ENCODE measurements at regions not wholly inside any gene's neighbourhood (a gene's known extent, or its start where the extent isn't known, plus 50 kb on each side); places are given as distances from the start of the nearest gene placed in this dataset.

DNA sequence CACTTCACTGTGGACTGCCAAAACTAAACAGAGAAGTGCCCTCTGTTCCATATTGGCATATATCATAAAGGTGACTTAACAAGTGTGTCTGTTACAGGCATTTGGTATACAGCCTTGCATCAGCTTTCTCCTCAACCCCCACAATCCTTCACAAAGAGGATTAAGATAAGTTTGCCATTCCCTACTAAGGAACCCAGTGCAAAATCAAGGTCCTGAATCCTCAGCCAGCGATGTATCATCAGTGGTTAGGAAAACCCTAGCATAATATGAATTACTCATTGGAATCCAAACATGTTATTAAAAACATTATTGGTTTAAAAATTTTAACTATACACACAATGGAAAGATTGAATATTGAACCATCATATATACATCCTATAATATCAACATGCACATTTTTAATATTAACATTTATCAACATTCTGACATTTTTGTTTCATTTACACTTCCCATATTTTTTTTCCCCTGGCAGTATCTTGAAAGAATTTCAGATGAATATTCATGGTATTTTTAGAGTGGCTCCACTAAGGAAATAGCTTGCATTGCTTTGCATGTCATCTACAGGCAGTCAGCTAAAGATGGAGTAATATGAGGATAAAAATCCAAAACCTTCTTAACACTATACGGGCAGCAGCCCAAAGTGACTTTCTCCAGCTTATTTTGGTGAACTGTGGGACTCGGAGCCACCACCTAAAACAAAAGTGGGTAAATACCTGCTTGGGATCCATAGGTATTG is 215.6 kb upstream of the CHRM2 start:
- H3K27ac ChIP-seq = no peak overlapping the region
- TF ChIP-seq ZFX (IDR thresholded peaks at IDR 0.05) = no peak
- TF ChIP-seq, protein P1, sequence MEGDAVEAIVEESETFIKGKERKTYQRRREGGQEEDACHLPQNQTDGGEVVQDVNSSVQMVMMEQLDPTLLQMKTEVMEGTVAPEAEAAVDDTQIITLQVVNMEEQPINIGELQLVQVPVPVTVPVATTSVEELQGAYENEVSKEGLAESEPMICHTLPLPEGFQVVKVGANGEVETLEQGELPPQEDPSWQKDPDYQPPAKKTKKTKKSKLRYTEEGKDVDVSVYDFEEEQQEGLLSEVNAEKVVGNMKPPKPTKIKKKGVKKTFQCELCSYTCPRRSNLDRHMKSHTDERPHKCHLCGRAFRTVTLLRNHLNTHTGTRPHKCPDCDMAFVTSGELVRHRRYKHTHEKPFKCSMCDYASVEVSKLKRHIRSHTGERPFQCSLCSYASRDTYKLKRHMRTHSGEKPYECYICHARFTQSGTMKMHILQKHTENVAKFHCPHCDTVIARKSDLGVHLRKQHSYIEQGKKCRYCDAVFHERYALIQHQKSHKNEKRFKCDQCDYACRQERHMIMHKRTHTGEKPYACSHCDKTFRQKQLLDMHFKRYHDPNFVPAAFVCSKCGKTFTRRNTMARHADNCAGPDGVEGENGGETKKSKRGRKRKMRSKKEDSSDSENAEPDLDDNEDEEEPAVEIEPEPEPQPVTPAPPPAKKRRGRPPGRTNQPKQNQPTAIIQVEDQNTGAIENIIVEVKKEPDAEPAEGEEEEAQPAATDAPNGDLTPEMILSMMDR (conservative IDR thresholded peaks at IDR 0.05) = no peak

DNA sequence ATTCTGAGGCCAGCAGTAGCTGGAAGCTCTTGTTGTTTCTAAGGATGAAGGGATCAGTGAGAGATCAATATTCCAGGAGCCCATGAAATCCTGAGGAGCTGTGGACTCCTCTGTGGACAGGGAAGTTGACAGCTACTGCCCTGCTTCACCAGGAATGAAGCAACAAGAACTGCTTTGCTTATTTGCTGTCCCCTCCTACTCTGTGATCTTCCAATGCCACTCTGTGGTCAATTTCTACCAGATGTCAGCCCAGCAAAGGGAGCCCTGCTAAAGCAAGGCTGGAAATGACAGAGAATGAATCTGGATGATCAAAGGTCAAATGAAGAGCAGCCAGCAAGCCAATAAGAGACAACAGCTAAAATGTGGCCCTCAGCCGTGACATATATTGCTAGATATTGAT is 227.5 kb upstream of the CHRM2 start:
- TF ChIP-seq ZFX (IDR thresholded peaks at IDR 0.05) = no peak
- no peak overlapping the region for H3K27ac ChIP-seq

DNA sequence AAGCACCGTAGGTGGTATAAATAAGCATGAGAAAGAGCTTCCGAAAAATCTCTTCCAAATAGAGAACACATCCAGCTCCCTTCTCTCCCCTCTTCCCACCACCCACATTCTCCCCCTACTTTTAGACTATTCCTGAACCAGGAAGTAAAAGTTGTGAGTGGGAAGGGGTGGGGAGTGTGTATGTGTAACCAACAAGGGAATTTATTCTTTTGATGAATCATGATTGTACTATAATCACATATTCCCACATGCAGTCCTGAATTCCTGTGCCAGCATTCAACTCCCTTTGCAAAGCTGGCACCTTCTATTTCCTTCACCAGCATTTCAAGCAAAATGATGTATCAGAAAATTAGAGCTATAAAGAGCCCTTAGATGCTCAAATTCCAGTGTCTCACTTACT is 230.6 kb upstream of the CHRM2 start:
- H3K27ac ChIP-seq = no peak overlapping the region
- TF ChIP-seq, protein P1 (conservative IDR thresholded peaks at IDR 0.05) = no peak
- no peak for TF ChIP-seq ZFX (IDR thresholded peaks at IDR 0.05)

DNA sequence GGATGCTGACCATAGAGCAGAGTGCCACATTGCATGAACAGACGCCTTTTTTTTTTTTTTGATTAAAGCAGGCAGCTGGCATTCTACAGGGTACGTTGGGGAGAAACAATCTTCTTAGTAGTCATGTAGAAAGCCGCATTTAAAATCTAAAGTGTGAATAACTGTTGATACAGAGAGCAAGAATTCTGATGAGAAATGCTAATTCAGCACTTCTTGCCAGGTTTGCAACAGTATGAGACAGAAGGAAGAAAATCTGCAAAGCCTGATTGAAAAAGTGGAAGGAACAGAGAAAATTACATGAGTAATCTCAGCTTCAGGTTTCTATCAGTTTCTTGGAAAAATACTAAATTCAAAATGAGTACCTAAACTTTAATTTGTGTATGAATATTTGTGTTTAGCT is 232.7 kb upstream of the CHRM2 start:
- TF ChIP-seq, protein P1 (conservative IDR thresholded peaks at IDR 0.05) = no peak
- TF ChIP-seq ZFX (IDR thresholded peaks at IDR 0.05) = no peak
- no peak overlapping the region for H3K27ac ChIP-seq

DNA sequence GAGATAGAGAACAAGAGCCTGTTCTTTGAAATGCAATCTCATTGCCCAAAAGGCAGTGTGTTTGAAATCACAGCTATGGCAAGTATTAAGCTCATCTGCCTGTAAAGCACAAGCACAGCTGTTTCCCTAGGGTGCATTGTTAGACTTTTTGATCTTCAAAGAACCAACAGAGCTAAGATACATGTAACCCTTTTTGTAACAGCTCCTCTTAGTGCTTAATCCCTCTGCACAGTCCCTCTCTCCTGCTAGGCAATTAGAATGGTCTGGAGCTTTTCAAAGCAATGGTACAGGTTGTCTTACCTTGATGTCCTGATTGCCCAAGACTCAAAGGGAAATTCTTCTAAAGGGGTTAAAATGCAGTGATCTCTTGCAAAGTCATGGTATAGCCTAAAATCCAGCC is 249.6 kb upstream of the CHRM2 start:
- no peak overlapping the region for H3K27ac ChIP-seq
- TF ChIP-seq, protein P1 (conservative IDR thresholded peaks at IDR 0.05) = no peak
- TF ChIP-seq ZFX (IDR thresholded peaks at IDR 0.05) = no peak

DNA sequence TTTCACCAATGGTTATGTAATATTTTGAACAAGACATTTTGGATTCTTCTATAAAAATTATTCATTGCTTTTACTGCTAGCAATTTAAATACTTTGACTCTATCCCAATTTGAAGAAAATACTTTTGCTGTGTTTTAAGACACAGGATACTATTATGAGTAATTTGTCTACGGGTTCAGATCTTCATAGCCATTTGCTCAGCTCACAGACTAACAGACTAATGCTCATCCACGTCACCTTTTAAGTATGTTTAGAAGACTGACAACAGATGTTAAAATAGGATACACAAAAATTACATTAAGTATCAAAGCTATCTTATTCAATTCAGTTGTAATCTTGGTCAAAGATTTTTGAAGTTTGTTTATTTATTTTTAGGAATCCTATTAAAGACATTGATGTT is 251.3 kb upstream of the CHRM2 start:
- no peak overlapping the region for H3K27ac ChIP-seq
- no peak for TF ChIP-seq ZFX (IDR thresholded peaks at IDR 0.05)
- TF ChIP-seq, protein P1 (conservative IDR thresholded peaks at IDR 0.05) = no peak

DNA sequence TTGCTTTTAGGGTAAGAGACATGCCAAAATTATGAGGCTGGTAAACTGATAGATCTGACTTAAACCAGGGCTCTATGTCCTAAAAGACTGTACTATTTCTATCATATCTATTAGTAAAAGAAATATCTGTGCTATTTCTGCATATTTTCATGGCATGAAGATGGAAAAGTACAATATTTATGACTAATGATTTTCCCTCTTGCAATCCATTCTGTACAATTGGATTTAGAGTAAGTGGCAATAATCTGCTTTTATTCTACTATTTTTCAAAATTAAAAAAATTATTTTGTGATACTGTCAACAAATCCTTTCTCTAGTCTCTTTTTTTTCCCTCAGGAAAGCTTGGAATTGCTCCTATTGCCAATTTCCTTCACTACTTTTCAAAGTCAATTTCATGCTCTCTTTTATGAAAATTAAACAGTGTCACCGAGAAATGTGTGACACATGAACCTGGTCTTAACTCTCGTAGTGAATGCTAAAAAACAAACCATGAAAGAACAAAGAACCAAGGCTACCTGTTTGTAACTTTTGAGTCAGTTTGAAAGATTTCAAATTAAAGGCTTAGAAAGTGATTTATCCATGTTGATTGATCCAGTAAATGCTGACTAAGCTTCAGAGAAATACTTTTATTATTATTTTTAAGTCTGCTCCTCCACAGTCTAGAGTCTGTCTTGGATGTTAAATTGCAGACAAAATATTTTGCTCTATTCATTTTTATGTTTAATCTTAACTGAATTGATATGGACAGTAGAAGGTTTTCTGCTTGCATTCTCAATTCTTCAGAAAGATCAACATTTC is 262.7 kb upstream of the CHRM2 start:
- TF ChIP-seq, protein P1 (conservative IDR thresholded peaks at IDR 0.05) = no peak
- TF ChIP-seq ZFX (IDR thresholded peaks at IDR 0.05) = no peak
- no peak overlapping the region for H3K27ac ChIP-seq

Measured in C4-2B (cell line).